ENCODE measurements at regions not wholly inside any gene's neighbourhood (a gene's known extent, or its start where the extent isn't known, plus 50 kb on each side); places are given as distances from the start of the nearest gene placed in this dataset.

- H3K36me3 ChIP-seq (ENCODE audit: control insufficient read depth in 2 of 2, extremely low read depth in 1 of 2, insufficient read depth in 2 of 2, low read length in 2 of 2) = no peaks in the 10 kb centered on the region
- H2AFZ ChIP-seq (ENCODE audit: low read depth, low read length) = no peak overlapping the region
- no peaks in the 10 kb centered on the region for H3K9me1 ChIP-seq (replicated peaks; ENCODE audit: control insufficient read depth, extremely low read depth, insufficient read depth, low read length)
- FAIRE-seq (no peak), DNase-seq (ENCODE audit: low read depth, low spot score) (no peak)
- no peak for TF ChIP-seq FOS (IDR thresholded peaks at IDR 0.05; ENCODE audit: borderline replicate concordance, insufficient read depth, low read length)
- no peak for TF ChIP-seq MYC (IDR thresholded peaks at IDR 0.05; ENCODE audit: low read depth, low read length)
- TF ChIP-seq, protein P1, sequence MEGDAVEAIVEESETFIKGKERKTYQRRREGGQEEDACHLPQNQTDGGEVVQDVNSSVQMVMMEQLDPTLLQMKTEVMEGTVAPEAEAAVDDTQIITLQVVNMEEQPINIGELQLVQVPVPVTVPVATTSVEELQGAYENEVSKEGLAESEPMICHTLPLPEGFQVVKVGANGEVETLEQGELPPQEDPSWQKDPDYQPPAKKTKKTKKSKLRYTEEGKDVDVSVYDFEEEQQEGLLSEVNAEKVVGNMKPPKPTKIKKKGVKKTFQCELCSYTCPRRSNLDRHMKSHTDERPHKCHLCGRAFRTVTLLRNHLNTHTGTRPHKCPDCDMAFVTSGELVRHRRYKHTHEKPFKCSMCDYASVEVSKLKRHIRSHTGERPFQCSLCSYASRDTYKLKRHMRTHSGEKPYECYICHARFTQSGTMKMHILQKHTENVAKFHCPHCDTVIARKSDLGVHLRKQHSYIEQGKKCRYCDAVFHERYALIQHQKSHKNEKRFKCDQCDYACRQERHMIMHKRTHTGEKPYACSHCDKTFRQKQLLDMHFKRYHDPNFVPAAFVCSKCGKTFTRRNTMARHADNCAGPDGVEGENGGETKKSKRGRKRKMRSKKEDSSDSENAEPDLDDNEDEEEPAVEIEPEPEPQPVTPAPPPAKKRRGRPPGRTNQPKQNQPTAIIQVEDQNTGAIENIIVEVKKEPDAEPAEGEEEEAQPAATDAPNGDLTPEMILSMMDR (IDR thresholded peaks at IDR 0.05; ENCODE audit: extremely low read depth in 1 of 2, insufficient read depth in 1 of 2, low read depth in 1 of 2, low read length in 2 of 2) = no peak
- TF ChIP-seq POLR2AphosphoS5 (IDR thresholded peaks at IDR 0.05; ENCODE audit: insufficient read depth, low read depth, low read length) = no peak
- TF ChIP-seq POLR2A (IDR thresholded peaks at IDR 0.05; ENCODE audit: low read depth, low read length) = no peak
- TF ChIP-seq EZH2 (IDR thresholded peaks at IDR 0.05; ENCODE audit: borderline replicate concordance, low read depth, low read length, severe bottlenecking) = no peak
- TF ChIP-seq JUN (IDR thresholded peaks at IDR 0.05; ENCODE audit: borderline replicate concordance, insufficient read depth, insufficient read length, low read depth) = no peak
- intact Hi-C loops (cut with micrococcal nuclease) = no loop called here
- no peaks in the 10 kb centered on the region for H3K4me1 ChIP-seq (ENCODE audit: control insufficient read depth, extremely low read depth, insufficient read depth, low read length)
- H3K27ac ChIP-seq (ENCODE audit: insufficient read depth, low read depth, low read length) = no peak overlapping the region
- BruUV-seq (replicated peaks) = no TSS peak
- H3K79me2 ChIP-seq (ENCODE audit: control insufficient read depth, insufficient read depth, low read length) = no peaks in the 10 kb centered on the region
- peaks cover 2 to 34% of the 10 kb centered on the region in 2 experiments for H3K27me3 ChIP-seq (ENCODE audit: control insufficient read depth in 2 of 2, insufficient read depth in 2 of 2, low read length in 2 of 2)
- ChIA-PET CTCF (interaction anchor here (1.7 kb wide), 1 partner anchor 224 kb away, joined by 5 read pairs; no protein-coding TSS in a partner anchor), POLR2A (no interaction called here)
- no peak overlapping the region for H3K4me2 ChIP-seq (ENCODE audit: insufficient read depth, low read length)
- dilution Hi-C loops (cut with MboI; ENCODE audit: extremely low pct_ligation_motif_present, low sequenced_read_pairs) = no loop called here
- H3K9ac ChIP-seq (replicated peaks; ENCODE audit: extremely low read depth, insufficient read depth, low read length) = no peak overlapping the region
- H3K4me3 ChIP-seq (replicated peaks in 1 of 3; ENCODE audit: insufficient read depth in 1 of 3, low read depth in 1 of 3, low read length in 3 of 3) = no peak overlapping the region
- no peaks in the 10 kb centered on the region for H4K20me1 ChIP-seq (replicated peaks; ENCODE audit: control insufficient read depth, extremely low read depth, insufficient read depth, low read length)
- no peaks in the 10 kb centered on the region for H3K9me3 ChIP-seq (replicated peaks; ENCODE audit: control insufficient read depth, insufficient read depth, low read length)
Observed at GRCh38 chr2:11056614-11057013, 98.7 kb upstream of the SLC66A3 start.
